Progenitor cell of endocrine pancreas (in vitro differentiated cells): ENCODE measurements at regions not wholly inside any gene's neighbourhood (a gene's known extent, or its start where the extent isn't known, plus 50 kb on each side); places are given as distances from the start of the nearest gene placed in this dataset.

Experiments
- DNase-seq: peaks from one replicate; pipeline ENCODE4 v3.0.0; 2021; ENCODE audit warnings: low spot score; ENCODE audit not compliant: unreplicated experiment
- H3K27ac Mint-ChIP-seq: 2 replicates; pipeline ENCODE4 v1.8.0; 2021; ENCODE audit warnings: mild to moderate bottlenecking, moderate library complexity, mixed read lengths
- H3K27me3 Mint-ChIP-seq: 2 replicates; pipeline ENCODE4 v1.8.0; 2021; ENCODE audit warnings: mixed read lengths
- H3K36me3 Mint-ChIP-seq: 2 replicates; pipeline ENCODE4 v1.8.0; 2022; ENCODE audit warnings: mixed read lengths; ENCODE audit not compliant: insufficient read depth
- H3K4me1 Mint-ChIP-seq: 2 replicates; pipeline ENCODE4 v1.8.0; 2021; ENCODE audit warnings: low read depth, mixed read lengths
- H3K4me3 Mint-ChIP-seq: 2 replicates; pipeline ENCODE4 v1.8.0; 2021; ENCODE audit warnings: low read depth, mild to moderate bottlenecking, moderate library complexity, mixed read lengths
- H3K9me3 Mint-ChIP-seq: 2 replicates; pipeline ENCODE4 v1.8.0; 2021; ENCODE audit warnings: low read depth, mixed read lengths
- TF ChIP-seq, protein P1 (sequence below): fragments of 200-600 bp; sonication (generic); IDR thresholded peaks from one replicate; pipeline ENCODE4 v1.5.0; 2021; ENCODE audit warnings: antibody characterized with exemption, mild to moderate bottlenecking; ENCODE audit not compliant: unreplicated experiment

DNA sequence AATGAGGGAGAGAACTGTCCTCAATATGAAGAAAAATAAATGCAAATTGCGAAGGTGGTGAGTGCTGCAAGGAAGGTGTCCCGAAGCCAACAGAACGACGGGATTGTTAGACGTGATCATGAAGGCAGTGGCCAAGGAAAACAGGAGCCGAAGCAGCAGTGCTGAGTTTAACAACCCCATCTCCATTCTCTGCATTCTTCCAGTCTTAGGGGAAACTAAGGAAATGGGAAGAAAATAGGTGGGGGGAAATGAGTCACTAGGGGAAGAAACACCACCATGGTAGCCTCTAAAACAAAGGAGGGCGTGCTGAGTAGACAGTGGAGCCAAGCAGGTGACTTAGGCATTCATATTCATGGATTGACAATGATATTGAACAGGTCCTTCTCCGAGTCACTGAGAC, 192.2 kb upstream of the AKR1E2 start:
- Mint-ChIP-seq H3K27ac (no peak overlapping the region), H3K4me1 (no peaks in the 10 kb centered on the region), H3K36me3 (no peaks in the 10 kb centered on the region), H3K4me3 (no peak overlapping the region), H3K27me3 (no peaks in the 10 kb centered on the region), H3K9me3 (no peaks in the 10 kb centered on the region)
- TF ChIP-seq, protein P1, sequence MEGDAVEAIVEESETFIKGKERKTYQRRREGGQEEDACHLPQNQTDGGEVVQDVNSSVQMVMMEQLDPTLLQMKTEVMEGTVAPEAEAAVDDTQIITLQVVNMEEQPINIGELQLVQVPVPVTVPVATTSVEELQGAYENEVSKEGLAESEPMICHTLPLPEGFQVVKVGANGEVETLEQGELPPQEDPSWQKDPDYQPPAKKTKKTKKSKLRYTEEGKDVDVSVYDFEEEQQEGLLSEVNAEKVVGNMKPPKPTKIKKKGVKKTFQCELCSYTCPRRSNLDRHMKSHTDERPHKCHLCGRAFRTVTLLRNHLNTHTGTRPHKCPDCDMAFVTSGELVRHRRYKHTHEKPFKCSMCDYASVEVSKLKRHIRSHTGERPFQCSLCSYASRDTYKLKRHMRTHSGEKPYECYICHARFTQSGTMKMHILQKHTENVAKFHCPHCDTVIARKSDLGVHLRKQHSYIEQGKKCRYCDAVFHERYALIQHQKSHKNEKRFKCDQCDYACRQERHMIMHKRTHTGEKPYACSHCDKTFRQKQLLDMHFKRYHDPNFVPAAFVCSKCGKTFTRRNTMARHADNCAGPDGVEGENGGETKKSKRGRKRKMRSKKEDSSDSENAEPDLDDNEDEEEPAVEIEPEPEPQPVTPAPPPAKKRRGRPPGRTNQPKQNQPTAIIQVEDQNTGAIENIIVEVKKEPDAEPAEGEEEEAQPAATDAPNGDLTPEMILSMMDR: no peak
- no peak for DNase-seq

DNA sequence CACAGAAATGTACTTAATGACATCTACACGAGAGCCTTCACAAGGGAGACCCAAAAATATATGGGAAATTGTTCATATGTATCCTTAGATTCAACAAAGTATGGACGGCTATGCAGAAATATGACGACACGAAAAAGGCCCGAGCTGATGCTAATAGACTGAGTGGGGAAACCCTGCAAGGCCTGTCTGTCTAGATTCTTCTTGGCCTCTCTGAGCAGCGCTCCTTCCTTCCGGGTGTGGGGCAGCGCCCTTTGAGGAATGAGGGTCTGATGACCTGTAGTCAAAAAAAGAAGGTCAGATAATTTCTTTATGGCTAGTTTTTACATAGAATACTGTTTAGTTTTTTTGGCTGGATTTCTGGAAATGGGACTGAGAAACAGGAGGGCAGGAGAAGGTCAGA, 192.8 kb upstream of the AKR1E2 start:
- Mint-ChIP-seq H3K27me3 (no peaks in the 10 kb centered on the region), H3K9me3 (no peaks in the 10 kb centered on the region), H3K4me3 (no peak overlapping the region), H3K4me1 (no peaks in the 10 kb centered on the region), H3K27ac (no peak overlapping the region), H3K36me3 (no peaks in the 10 kb centered on the region)
- no peak for DNase-seq
- TF ChIP-seq, protein P1: no peak

DNA sequence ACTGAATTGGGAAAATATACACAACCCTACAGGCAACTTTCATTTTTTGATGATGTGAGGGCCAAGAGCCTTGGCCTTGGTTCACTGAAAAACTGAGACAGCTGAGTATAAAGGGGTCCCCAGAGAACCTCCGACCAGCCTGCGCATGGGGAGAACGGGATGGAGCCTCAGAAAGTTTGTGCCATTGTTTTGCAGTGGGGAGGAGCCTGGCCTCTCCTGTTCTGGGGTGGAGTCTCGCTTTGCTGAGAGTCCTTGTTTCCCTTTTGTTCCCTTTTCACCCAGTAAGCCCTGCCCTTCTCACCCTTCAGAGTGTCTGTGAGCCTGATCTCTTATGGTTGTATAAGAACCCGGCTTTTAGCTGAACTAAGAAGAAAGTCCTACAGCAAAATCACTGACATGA, 193.2 kb upstream of the AKR1E2 start:
- TF ChIP-seq, protein P1: no peak
- Mint-ChIP-seq H3K27ac (no peak overlapping the region), H3K36me3 (no peaks in the 10 kb centered on the region), H3K4me1 (no peaks in the 10 kb centered on the region), H3K9me3 (no peaks in the 10 kb centered on the region), H3K4me3 (no peak overlapping the region), H3K27me3 (no peaks in the 10 kb centered on the region)
- DNase-seq: no peak

DNA sequence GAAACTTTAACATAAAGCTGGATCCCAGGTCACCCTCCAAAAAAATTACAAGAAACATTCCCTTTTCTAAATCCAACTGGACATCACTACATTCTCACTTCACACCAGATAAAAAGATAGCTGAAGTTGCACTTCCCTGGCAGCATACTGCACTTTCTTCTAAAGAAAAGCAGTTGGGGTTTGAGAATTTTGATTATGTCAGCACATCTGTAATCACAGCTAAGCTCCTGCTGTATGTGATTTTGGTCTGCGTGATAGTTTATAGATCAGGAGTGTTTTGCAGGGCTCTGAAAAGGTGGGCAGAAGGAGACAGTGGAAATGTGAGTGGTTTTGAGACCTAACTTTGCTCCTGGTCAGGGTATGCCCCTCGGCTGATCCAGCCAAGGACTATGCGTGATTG, 199.1 kb upstream of the AKR1E2 start:
- Mint-ChIP-seq H3K9me3 (no peaks in the 10 kb centered on the region), H3K27me3 (peaks cover 3% of the 10 kb centered on the region), H3K4me1 (no peaks in the 10 kb centered on the region), H3K4me3 (no peak overlapping the region), H3K36me3 (no peaks in the 10 kb centered on the region), H3K27ac (no peak overlapping the region)
- no peak for DNase-seq
- TF ChIP-seq, protein P1: no peak

DNA sequence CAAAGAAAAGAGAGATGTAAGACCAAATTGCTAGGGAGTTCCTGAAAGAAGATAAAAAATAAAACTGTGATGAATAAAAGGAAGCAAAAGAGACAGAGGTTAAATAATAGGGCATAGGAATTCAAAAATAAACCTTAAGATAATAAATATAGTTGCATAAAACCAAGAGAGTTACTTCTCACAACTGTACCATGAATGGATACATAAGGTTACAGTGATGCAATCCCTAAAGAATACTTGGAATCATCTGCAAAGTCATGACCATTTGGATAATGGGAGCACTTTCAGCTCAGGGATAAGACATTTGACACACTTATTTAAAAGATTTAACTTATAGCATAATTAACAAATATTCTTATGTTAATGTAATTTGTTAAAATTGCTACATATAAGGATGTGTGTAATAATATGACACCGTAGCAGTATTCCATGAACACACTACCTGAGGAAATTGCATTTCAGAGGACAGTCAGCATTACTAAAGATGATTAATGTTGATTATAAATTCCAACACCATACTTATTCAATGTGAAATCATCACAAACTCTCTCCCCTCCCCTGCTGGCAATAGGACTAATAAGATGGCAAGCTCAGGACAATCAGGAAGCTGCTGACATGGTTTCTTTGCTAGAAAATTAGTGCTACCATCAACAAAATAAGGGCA, 202.1 kb upstream of the AKR1E2 start:
- H3K9me3 Mint-ChIP-seq: no peaks in the 10 kb centered on the region
- no peak for DNase-seq
- peaks cover 3% of the 10 kb centered on the region for H3K27me3 Mint-ChIP-seq
- TF ChIP-seq, protein P1: no peak
- no peaks in the 10 kb centered on the region for H3K36me3 Mint-ChIP-seq
- H3K4me1 Mint-ChIP-seq: no peaks in the 10 kb centered on the region
- H3K27ac Mint-ChIP-seq: no peak overlapping the region
- no peak overlapping the region for H3K4me3 Mint-ChIP-seq
